ENCODE measurements at regions not wholly inside any gene's neighbourhood (a gene's known extent, or its start where the extent isn't known, plus 50 kb on each side); places are given as distances from the start of the nearest gene placed in this dataset.
A peak's percentile ranks its signal among the peaks of the same experiment; 100 is the strongest.

- TF ChIP-seq SMC3 (IDR thresholded peaks at IDR 0.05; ENCODE audit: low read depth, low read length) (no peak), EZH2phosphoT487 (IDR thresholded peaks at IDR 0.05; ENCODE audit: borderline replicate concordance, low read depth) (no peak), ZBTB33 (IDR thresholded peaks at IDR 0.05; ENCODE audit: borderline replicate concordance, low read depth) (no peak), PBX3 (IDR thresholded peaks at IDR 0.05) (no peak), IRF3 (IDR thresholded peaks at IDR 0.05; ENCODE audit: low read depth, low read length) (no peak), TEAD4 (IDR thresholded peaks at IDR 0.05; ENCODE audit: borderline replicate concordance, insufficient read depth) (no peak), MAX (IDR thresholded peaks at IDR 0.05; ENCODE audit: low read depth) (no peak), FOXM1 (IDR thresholded peaks at IDR 0.05; ENCODE audit: low read depth) (no peak), FOXJ3 (CRISPR knock-in tag; IDR thresholded peaks at IDR 0.05) (no peak), GATA2 (CRISPR knock-in tag; IDR thresholded peaks at IDR 0.05) (no peak), RCOR1 (IDR thresholded peaks at IDR 0.05; ENCODE audit: low read length) (no peak), FOSL2 (IDR thresholded peaks at IDR 0.05; ENCODE audit: borderline replicate concordance, low read depth) (no peak), ELF1 (IDR thresholded peaks at IDR 0.05) (no peak), EP300 (IDR thresholded peaks at IDR 0.05; ENCODE audit: borderline replicate concordance in 1 of 2, low read depth in 1 of 2, low read length in 1 of 2) (no peak), RXRA (IDR thresholded peaks at IDR 0.05; ENCODE audit: borderline replicate concordance, low read depth) (no peak), MEF2A (IDR thresholded peaks at IDR 0.05; ENCODE audit: borderline replicate concordance, low read depth) (no peak), MXI1 (IDR thresholded peaks at IDR 0.05; ENCODE audit: low read depth, low read length) (no peak), CHD2 (IDR thresholded peaks at IDR 0.05; ENCODE audit: low read length, partially characterized antibody) (no peak), RAD21 (IDR thresholded peaks at IDR 0.05; ENCODE audit: low read length) (no peak)
- H4K20me1 ChIP-seq (ENCODE audit: insufficient read depth), result no peaks in the 10 kb centered on the region
- CTCF ChIA-PET, result interaction anchor here (1.1 to 1.8 kb wide), 3 partner anchors 9 to 434 kb away, joined by 4 to 7 read pairs (median 4); no protein-coding TSS in a partner anchor
- no peaks in the 10 kb centered on the region for H3K9me2 ChIP-seq
- H3K4me1 ChIP-seq (ENCODE audit: control insufficient read depth in 1 of 2, insufficient read depth in 2 of 2, low read depth in 1 of 2, low read length in 1 of 2), result peaks cover 0 to 48% of the 10 kb centered on the region in 2 experiments; a peak in 1 of 4 replicates
- H3K9ac ChIP-seq, result no peak overlapping the region
- POLR2A ChIA-PET, result interaction anchor here (1.2 kb wide), 1 partner anchor 9 kb away, joined by 5 read pairs; no protein-coding TSS in a partner anchor
- no peak overlapping the region for H3K4me3 ChIP-seq (ENCODE audit: low read depth in 2 of 2, low read length in 1 of 2)
- no peak overlapping the region for H2AFZ ChIP-seq (ENCODE audit: low read depth)
- WGBS (ENCODE audit: low lambda C conversion rate), result 53% methylated on average over 7 of the region's 7 CpGs
- H3K36me3 ChIP-seq (replicated peaks in 1 of 2; ENCODE audit: control insufficient read depth in 1 of 2, insufficient read depth in 2 of 2, low read length in 1 of 2), result no peaks in the 10 kb centered on the region
- H3K4me2 ChIP-seq, result no peak overlapping the region
- peak overlapping the region in 1 of 2 experiments; percentile 64; a peak in 1 of 4 replicates for H3K27ac ChIP-seq (ENCODE audit: low read depth in 2 of 2, low read length in 1 of 2)
- H3K27me3 ChIP-seq (ENCODE audit: insufficient read depth), result no peaks in the 10 kb centered on the region
- no peaks in the 10 kb centered on the region for H3K79me2 ChIP-seq (ENCODE audit: insufficient read depth)
- DNase-seq, result no peak
- H3F3A ChIP-seq (replicated peaks; ENCODE audit: insufficient read depth), result no peaks in the 10 kb centered on the region
- no peaks in the 10 kb centered on the region for H3K9me3 ChIP-seq
These were observed 61.6 kb downstream of the GADD45G start for GRCh38 chr9:89666364-89666763.

All from SK-N-SH (cell line).